Stimulated activated CD8-positive, alpha-beta memory T cell treated with anti-CD3 and anti-CD28 coated beads, Interleukin-12 subunit alpha, Interleukin-12 subunit beta, amount 100 ng/mL, for 1 hour (primary cell): ENCODE measurements at regions not wholly inside any gene's neighbourhood (a gene's known extent, or its start where the extent isn't known, plus 50 kb on each side); places are given as distances from the start of the nearest gene placed in this dataset.
"Not testable (repeated sequence)": the region's sequence is repeated elsewhere in the genome, so short reads cannot be mapped to it uniquely, and the experiment has no call there.

ENCODE experiments used
- DNase-seq: peaks from one replicate; pipeline ENCODE4 v3.0.0-alpha.2; 2020; ENCODE audit warnings: low read depth

DNA sequence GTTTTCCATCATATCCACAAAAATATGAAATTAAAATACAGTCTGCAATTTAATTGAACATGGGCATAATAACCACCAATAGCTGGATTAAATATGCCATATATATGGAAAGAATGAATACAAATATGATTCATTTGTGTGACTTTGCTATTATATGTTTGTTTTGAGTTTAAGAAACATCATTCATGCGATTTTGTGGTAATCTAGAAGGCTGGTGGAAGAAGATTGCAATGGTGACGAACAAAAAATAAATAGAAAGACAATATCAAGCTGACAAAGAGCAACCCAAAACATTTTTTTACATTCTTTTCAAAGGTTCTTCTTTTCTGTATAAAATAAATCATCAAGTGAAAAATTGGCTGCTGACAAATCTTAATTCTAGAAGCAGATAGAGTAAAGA is 610.0 kb downstream of the MAT2B start:
- no peak for DNase-seq

DNA sequence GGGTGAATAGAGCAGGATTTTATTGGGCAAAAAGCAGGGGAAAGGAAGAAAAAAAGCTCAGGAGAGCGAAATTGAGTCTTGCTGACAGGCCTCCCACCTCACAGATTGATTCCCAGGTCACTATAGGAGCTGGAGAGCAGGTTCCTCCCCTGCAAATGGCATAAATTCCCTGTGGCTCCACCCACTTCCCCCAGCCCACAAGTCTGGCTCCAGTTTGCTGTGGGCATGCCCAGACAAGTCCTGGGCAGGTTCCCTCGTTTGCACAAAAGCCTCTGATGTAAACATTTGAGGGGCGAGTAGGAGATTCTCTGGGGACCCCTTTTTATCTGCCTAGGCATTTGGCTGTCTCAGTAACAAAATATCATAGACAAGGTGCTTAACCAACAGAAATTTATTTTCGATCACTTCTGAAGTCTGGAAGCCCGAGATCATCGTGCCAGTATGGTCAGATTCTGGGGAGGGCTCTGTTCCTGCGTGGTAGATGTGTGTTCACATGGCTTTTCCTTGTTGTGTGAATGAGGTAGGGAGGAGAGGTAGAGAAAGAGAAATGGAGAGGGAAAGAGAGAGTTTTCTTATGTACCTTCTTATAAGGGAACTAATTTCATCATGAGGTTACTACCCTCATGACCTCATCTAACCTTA is 614.5 kb downstream of the MAT2B start:
- no peak for DNase-seq

DNA sequence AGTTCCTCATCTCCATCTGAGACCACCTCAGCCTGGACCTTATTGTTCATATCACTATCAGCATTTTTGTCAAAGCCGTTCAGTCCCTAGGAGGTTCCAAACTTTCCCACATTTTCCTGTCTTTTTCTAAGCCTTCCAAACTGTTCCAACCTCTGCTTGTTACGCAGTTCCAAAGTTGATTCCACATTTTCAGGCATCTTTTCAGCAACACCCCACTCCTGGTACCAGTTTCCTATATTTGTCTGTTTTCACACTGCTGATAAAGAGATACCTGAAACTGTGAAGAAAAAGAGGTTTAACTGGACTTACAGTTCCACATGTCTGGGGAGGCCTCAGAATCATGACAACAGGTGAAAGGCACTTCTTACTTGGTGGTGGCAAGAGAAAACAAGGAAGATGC is 622.1 kb downstream of the MAT2B start:
- no peak for DNase-seq

DNA sequence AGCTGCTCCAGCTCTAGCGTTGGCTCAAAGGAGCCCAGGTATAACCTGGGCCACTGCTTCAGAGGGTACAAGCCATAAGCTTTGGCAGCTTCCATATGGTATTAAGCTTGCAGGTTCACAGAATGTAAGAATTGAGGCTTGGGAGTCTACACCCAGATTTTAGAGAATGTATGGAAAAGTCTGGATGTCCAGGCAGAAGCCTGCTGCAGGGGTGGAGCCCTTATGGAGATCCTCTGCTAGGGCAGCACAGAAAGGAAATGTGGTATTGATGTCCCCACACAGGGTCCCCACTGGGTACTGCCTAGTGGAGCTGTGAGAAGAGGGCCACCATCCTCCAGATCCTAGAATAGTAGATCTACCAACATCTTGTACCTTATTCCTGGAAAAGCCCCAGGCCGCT is 626.9 kb downstream of the MAT2B start:
- DNase-seq = no peak

DNA sequence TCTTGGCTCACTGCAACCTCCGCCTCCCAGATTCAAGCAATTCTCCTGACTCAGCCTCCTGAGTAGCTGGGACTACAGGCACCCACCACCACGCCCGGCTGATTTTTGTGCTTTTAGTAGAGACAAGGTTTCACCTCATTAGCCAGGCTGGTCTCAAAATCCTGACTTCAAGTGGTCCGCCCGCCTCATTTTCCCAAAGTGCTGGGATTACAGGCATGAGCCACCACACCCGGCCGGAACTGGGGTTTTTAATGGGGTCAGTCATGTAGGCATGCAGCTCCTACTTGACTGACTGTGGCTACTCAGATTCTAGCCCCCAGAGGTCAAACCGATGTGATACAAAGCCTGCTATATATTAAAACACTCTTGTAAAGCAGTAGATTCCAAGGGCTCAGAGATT is 631.7 kb downstream of the MAT2B start:
- DNase-seq = no peak

DNA sequence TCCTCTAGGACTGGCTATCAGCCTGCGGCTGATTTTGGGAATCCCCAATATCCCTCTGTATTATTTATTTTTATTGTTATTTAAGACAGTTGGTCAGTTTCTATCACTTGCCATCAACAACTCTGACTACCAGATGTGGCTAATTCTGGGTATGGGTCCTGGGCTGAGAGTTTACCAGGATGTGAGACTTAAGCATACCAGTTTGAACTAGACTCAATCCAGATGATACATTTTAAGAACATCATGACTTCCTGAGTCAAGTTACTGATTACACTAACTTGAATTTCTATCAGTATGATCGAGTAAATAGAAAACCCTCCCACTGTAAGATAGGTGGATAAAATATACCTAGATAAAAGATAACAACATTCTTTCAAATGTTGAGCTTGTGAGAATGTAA is 634.0 kb downstream of the MAT2B start:
- no peak for DNase-seq

DNA sequence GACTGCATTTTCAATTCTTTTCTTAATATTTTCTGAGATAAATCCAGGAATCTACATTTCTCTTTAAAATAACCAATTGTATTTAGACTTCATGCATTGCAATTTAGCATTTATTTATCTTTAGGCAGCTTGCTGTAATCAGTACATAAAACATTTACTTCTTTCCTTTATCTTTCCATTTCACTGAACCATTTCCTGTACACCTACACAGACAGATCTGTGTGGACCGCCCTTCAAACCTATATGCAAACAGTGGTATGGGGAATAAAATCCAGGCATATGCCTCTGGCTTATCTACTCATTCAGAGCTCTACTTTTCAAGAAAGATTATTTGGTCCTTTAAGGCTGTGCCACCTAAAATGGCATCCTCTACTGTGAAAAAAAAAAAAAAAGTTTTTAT is 640.0 kb downstream of the MAT2B start:
- no peak for DNase-seq

DNA sequence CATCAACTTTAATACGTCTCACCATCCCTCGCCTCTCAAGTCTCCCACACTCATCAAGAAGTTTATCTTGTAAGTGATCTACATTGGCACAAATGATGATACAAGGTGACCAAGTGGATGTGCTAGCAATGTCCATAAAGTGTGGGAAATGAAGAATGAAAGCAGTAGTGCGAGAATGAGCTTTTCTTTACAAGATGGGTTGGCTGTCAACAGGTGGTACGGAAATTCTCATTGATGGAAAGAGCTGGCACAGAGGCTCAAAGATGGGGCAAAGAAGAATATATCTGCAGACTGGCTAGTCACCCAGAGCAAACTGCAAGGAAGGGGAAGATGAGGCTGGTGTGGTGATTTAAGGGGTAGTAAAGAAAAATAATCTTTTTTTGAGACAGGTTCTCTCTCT is 640.8 kb downstream of the MAT2B start:
- DNase-seq = no peak

DNA sequence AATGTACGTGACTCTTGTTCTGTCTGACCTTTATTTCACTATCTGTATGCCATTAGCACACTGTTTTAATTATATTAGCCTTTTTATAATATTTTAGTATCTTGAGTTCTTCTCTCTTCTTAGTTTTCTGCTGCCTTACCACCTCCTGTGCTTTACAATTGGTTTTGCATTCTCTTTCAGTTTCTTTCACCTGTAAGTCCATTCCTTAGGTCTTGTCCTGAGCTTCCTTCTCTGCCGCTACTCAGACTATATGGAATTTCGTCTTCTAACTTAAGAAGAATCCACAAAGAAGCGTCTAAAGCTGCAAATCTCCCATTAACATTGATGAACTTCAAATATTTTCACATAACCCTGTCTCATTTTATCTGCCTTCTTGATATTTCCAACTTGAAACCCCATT is 642.9 kb downstream of the MAT2B start:
- DNase-seq = no peak

DNA sequence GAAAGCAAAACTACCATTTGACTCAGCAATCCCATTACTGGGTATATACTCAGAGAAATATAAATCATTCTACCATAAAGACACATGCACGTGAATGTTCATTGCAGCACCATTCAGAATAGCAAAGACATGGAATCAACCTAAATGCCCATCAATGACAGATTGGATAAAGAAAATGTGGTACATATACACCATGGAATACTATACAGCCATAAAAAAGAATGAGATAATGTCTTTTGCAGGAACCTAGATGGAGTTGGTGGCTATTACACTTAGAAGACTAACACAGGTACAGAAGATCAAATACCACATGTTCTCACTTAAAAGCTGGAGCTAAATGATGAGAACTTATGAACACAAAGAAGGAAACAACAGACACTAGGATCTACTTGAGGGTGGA is 647.1 kb downstream of the MAT2B start:
- not testable (repeated sequence) for DNase-seq

DNA sequence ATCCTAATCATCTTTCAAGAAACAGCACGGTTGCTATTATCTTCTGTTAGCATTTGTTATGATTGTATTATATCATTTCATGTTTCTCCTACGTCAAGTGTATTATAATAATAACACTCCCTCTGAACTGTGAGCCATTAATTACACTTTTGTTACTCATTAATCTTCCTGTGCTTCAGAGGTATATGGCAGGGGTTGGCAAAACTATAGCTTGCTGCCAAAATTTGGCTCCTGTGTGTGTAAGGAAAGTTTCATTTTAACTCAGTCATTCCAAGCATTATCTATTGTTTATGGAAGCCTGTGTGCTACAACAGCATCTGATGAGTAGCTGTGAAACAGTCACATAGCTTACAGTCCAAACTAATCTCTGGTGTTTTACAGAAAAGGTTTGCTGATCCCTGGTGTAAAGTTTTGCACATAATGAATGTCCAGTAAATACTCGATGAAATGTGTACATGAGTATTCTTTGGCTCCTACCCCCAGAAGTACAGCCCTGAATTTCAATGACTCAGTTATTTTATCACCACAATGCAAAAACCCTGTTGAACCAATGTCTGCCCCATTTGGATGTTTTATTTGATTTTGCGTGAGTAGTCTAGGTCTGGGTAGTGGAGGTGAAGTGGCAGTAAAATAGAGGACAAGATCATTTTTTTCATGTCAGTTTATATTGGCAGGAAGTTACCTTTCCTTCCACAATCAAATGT is 648.2 kb downstream of the MAT2B start:
- no peak for DNase-seq

DNA sequence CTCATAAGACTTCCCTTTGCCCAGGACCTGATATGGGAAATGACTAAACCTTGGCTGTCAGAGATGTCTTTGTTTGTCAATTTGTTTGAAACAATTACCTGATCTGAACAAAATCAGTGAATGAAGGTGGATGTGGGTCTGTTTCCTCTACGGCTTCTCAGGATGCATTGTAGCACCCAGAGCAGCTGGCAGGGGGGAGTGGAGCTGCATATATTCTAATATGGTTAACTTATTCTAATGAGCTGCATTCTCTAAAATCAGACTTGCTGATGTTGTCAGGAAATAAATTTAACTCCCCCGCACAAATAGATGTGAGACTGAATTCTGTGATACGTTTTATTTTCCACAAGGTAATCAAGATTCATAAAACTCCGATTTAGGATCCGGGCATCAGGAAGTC is 665.4 kb downstream of the MAT2B start:
- no peak for DNase-seq

DNA sequence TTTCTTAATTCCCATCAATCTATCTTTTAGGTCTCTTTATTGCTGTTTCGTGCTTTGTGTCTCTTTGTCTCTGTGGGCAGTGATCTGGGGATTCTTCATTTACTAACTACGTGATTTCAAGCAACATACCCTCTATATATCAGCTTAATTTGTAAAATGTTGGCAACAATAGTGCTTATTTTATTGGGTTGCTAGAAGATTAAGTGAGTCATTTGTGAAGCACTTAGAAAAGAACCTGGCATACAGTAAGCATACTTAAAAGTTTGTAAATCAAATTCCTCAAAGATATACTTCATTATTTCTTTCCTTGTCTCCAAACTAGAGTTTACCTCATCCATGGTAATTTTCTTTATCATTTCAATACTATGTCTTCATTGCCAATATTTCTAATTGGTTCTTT is 669.7 kb downstream of the MAT2B start:
- no peak for DNase-seq

DNA sequence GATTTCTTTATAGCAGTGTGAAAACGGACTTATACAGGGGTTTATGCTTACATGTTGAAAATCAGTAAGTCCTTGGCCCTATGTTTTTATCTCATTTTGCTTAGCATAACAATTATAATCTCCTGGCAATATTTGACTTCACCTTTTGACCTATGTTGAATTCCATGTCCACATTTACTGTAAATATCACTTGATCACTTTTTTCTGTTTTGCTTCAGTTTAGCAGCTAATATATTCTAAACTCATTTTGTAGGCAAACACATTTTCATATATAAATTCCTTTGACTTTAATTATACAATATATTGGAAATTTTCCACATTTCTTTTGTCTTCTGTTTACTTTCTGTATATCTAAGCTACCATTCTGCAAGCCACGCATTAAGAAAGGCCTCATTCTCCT is 674.0 kb downstream of the MAT2B start:
- DNase-seq = no peak

DNA sequence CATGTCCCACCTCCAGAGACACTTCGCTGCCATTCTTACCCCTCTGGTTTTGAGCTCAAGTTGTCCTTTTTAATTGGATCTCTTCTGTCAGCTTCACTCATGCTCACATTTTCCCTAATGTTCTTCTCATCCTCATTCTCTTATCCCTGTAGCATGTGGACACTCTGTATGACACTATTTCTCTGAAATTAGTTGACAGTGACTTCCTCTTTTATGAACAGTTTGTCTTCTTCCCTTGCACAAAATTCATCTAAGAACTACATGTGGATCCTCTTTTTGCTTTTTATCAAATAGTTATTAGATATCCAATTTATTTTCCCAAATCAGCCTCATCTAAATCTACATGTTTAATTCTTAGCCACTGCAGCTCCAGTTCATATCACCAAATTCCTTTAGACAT is 676.2 kb downstream of the MAT2B start:
- no peak for DNase-seq

DNA sequence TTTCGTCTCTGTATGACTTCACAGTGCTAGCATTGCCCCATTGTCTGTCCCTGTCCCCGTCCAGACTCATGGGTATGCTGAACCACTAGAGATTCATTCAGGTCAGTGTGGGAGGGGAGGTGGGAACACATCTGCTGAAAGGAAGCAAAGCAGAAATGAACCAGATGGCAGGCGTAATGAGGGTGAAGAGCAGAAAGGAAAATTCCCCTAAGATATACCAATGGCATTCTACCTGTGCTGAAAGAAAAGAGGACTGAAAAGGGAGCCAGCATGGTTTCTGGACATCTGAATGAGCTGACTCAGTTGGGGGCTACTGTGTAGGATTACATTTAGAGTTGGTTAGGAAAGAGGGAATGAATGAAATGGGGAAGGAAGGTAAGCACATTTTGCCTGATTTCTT is 678.7 kb downstream of the MAT2B start:
- DNase-seq = no peak

DNA sequence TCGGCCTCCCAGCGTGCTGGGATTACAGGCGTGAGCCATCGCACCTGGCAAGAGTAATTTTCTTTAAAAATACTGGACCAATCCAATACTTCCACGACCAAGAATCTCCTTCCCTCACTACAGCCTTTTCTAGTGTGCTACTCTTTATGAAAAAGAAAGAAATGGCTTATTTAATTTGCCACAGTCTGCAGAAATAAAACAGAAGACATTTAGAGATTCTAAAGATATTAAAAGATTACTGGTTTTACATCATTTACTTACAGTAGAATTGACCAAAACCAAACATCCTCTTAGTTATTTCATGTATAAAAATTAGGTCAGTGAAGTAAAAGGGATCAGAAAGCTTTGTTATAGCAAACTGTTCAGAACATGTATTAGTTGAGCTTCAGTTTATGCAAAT is 679.6 kb downstream of the MAT2B start:
- DNase-seq = no peak

DNA sequence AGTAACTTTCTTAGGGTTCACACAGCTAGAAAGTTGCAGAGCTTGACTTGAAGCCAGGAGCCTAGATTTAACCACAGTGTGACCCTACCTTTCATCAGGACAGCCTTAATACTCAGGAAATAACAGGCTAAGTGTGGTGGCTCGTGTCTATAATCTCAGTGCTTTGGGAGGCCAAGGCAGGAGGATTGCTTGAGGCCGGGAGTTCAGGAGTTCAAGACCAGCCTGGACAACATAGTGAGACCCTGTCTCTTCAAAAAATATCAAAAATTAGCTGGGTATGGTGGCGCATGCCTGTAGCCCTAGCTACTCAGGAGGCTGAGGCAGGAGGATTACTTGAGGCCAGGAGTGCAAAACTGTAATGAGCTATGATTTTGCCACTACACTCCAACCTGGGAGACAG is 681.1 kb downstream of the MAT2B start:
- no peak for DNase-seq

DNA sequence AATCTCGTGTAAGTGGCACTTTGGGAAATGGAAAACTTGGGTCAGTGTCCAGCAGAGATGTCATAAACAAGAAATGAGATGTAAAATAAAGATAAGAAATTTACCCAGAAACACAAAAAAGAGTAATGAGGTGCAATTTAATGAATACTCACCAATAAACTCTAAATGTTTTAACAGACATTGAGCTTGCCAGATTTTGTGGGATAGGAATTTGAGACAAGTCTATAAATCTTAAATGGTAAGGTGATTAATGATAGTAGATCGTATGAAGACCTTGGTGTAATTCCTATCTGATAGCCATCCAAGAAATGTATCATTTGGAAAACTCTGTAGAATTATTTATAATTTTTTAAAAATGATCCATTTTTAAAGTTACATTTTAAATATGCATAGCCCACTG is 682.4 kb downstream of the MAT2B start:
- no peak for DNase-seq

DNA sequence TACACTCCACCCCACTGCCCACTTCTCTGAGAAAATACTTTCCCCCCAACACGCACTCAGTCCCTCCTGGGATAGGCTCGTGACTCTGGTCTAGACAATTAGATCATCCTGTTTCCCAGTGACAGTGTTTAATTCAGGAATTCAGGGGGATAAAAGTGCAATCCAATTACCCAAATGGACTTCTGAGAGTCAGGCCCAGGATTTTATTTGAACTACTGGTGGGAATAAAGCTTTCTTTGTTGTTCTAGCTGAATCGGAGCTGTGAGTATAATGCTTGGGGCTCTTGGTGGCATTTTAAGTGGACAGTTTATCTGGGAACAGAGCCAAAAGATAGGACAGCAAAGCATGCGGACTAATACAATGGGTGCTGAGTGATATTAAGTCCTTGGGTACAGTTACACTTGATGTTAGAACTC is 683.3 kb downstream of the MAT2B start:
- DNase-seq = no peak

DNA sequence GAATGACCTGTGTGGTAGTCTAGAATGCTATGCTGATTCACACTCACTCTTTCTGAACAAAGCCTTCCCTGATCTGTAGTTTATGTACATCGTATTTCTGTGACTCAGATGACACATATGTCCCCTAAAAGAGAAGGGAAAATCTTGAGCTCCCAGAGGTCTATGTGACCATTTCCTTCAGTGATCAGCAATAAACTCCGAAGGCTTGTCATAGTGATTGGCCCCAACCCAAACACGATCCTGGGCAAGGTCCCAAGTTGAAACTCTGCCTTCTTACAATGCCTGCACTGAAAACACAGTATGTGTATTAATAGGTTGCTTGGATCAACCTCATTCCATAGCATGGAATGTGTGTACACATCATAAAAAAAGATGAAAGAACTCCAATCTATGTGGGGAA is 685.8 kb downstream of the MAT2B start:
- DNase-seq = no peak

DNA sequence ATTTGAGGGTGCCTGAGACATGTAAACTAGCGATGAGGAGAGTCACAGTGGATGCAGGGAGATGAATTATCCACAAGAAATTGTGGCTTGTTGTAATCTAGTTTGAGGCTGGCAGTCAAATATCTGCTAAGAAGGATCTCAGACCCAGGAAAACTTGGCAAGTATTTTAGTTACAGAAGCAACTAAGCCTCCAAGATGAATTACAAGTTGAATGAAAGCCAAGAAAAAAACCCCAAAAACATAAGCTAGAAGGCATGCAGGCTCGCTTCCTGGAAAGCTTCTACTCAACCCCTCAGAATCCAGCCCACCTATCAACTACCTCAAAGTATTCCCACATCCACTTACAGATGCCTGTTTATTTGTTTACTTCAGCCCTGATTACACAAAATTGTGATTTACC is 696.9 kb downstream of the MAT2B start:
- DNase-seq = no peak

DNA sequence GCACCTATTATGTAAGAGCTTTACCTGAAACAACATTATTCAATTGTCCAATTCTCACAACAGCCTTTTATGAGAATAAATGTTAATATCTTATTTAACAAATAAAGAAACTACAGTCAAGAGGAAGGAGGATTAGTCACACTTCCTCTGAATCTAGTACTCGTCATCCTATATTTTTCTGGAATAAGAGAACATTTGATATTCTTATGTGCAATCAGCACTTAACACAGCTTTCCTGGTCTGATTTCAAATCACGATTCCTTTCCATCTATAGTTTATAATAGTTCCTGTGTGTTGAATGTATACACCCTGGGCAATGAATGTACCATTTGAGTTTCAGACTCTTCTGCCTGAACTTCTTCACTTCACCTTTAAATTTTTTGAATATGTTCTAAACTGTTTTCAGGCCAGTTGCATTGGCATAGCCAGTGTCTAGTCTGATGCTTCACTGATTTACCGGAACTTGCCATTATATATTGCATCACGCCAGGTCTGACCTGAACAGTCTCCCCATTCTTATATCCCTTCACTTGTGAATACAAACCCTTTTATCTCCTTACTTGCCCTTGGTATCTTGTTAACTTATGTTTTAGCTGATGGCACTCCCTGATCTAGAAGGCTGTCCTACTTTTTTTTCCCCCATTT is 698.3 kb downstream of the MAT2B start:
- DNase-seq = no peak
